Hepatocyte (in vitro differentiated cells): ENCODE measurements at regions not wholly inside any gene's neighbourhood (a gene's known extent, or its start where the extent isn't known, plus 50 kb on each side); places are given as distances from the start of the nearest gene placed in this dataset.

ENCODE experiments used
- DNase-seq: peaks from one replicate; pipeline ENCODE4 v3.0.0-alpha.2; 2016; ENCODE audit warnings: low spot score
- H2AFZ ChIP-seq: fragments of 200-600 bp; sonication (generic); 2 replicates; pipeline ENCODE4 v1.6.0; 2016; ENCODE audit warnings: antibody characterized with exemption, mild to moderate bottlenecking
- H3K27ac ChIP-seq: fragments of 200-600 bp; sonication (generic); 2 replicates; pipeline ENCODE4 v1.5.1; 2016; ENCODE audit warnings: mild to moderate bottlenecking
- H3K27me3 ChIP-seq: fragments of 200-600 bp; sonication (generic); 2 replicates; pipeline ENCODE4 v1.6.1; 2016
- H3K36me3 ChIP-seq: fragments of 200-600 bp; sonication (generic); replicated peaks from 2 replicates; pipeline ENCODE4 v1.5.1; 2016; ENCODE audit warnings: low read depth; ENCODE audit not compliant: insufficient read depth
- H3K4me1 ChIP-seq: fragments of 200-600 bp; sonication (generic); 2 replicates; pipeline ENCODE4 v1.5.1; 2016; ENCODE audit warnings: mild to moderate bottlenecking, moderate library complexity; ENCODE audit not compliant: insufficient read depth
- H3K4me2 ChIP-seq: fragments of 200-600 bp; sonication (generic); 2 replicates; pipeline ENCODE4 v1.6.0; 2016
- H3K4me3 ChIP-seq: fragments of 200-600 bp; sonication (generic); 2 replicates; pipeline ENCODE4 v1.5.1; 2016; ENCODE audit warnings: mild to moderate bottlenecking
- H3K79me2 ChIP-seq: fragments of 200-600 bp; sonication (generic); 2 replicates; pipeline ENCODE4 v1.6.0; 2017; ENCODE audit warnings: mild to moderate bottlenecking
- H3K9me2 ChIP-seq: fragments of 200-600 bp; sonication (generic); replicated peaks from 2 replicates; pipeline ENCODE4 v1.6.0; 2017; ENCODE audit warnings: mild to moderate bottlenecking; ENCODE audit not compliant: insufficient read depth
- H3K9me3 ChIP-seq: fragments of 200-600 bp; sonication (generic); 2 replicates; pipeline ENCODE4 v1.5.1; 2016; ENCODE audit warnings: low read depth, mild to moderate bottlenecking
- H4K20me1 ChIP-seq: fragments of 200-600 bp; sonication (generic); 2 replicates; pipeline ENCODE4 v1.6.0; 2016; ENCODE audit warnings: mild to moderate bottlenecking; ENCODE audit not compliant: insufficient read depth, poor library complexity, severe bottlenecking
- EZH2 ChIP-seq: fragments of 200-600 bp; sonication (generic); IDR thresholded peaks from 2 replicates; pipeline ENCODE4 v1.6.1; 2016; ENCODE audit warnings: antibody characterized with exemption, mild to moderate bottlenecking, borderline replicate concordance
- EZH2phosphoT487 ChIP-seq: fragments of 200-600 bp; sonication (generic); IDR thresholded peaks from one replicate; pipeline ENCODE4 v1.6.1; 2018; ENCODE audit warnings: antibody characterized with exemption, mild to moderate bottlenecking, low read depth, moderate library complexity; ENCODE audit not compliant: unreplicated experiment, severe bottlenecking
- WGBS: methylation state at CpG from one replicate; pipeline ENCODE4 v1.1.6; 2016; ENCODE audit warnings: low lambda C conversion rate; ENCODE audit errors: missing lambda C conversion rate; 5-methylcytosine and 5-hydroxymethylcytosine counted together
- TF ChIP-seq, protein P1 (sequence below): fragments of 200-600 bp; sonication (generic); IDR thresholded peaks from 2 replicates; pipeline ENCODE4 v1.5.1; 2016; ENCODE audit warnings: antibody characterized with exemption, mild to moderate bottlenecking; ENCODE audit not compliant: poor library complexity

DNA sequence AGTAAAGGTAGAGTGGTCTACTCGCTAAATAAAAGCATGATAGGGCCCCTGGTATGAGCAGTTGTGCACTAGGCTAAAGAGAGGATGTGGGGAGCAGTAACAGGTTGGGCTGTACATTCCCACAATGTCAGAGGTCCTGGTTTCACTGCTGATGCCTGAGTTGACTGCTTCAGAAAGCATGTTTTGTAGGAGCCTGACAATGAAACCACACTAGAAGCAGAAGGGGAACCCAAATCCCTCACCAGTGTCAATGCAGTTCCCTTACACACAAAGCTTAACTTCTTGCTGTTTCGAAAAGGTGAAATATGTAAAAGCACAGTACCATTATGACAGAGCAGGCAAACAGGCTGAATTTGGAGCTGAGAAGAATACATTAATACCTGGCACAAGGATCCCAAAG lies 291.7 kb upstream of the KYNU start:
- Histone ChIP-seq H3K36me3 (no peaks in the 10 kb centered on the region), H3K4me2 (no peak overlapping the region), H3K9me3 (no peaks in the 10 kb centered on the region), H3K4me3 (no peak overlapping the region), H3K27me3 (no peaks in the 10 kb centered on the region), H3K27ac (no peak overlapping the region), H3K4me1 (no peaks in the 10 kb centered on the region), H4K20me1 (no peaks in the 10 kb centered on the region), H2AFZ (no peak overlapping the region), H3K79me2 (no peaks in the 10 kb centered on the region), H3K9me2 (no peaks in the 10 kb centered on the region)
- TF ChIP-seq EZH2 (no peak), EZH2phosphoT487 (no peak)
- TF ChIP-seq, protein P1, sequence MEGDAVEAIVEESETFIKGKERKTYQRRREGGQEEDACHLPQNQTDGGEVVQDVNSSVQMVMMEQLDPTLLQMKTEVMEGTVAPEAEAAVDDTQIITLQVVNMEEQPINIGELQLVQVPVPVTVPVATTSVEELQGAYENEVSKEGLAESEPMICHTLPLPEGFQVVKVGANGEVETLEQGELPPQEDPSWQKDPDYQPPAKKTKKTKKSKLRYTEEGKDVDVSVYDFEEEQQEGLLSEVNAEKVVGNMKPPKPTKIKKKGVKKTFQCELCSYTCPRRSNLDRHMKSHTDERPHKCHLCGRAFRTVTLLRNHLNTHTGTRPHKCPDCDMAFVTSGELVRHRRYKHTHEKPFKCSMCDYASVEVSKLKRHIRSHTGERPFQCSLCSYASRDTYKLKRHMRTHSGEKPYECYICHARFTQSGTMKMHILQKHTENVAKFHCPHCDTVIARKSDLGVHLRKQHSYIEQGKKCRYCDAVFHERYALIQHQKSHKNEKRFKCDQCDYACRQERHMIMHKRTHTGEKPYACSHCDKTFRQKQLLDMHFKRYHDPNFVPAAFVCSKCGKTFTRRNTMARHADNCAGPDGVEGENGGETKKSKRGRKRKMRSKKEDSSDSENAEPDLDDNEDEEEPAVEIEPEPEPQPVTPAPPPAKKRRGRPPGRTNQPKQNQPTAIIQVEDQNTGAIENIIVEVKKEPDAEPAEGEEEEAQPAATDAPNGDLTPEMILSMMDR, result no peak
- DNase-seq, result no peak
- 93% methylated on average over 2 of the region's 2 CpGs for WGBS

DNA sequence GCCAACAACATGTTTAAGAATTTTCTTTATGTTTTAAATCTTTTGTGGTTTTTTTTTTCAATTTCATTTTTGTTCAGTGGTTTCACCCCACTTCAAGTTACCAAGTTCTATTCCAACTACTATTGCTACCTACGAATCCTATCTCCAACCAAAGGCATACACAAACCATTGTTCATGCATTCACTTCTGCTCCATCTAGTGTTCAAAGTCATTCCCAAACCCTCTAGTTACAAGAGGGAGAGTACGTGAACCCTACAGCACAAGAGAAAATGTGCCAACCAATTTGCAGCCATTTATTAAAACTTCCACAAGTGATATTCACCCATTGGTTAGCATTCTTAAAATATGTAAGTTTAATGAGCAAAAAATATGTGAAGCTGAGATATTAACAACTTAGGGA lies 295.1 kb upstream of the KYNU start:
- Histone ChIP-seq H3K27ac (no peak overlapping the region), H3K36me3 (no peaks in the 10 kb centered on the region), H2AFZ (no peak overlapping the region), H3K9me2 (no peaks in the 10 kb centered on the region), H3K27me3 (no peaks in the 10 kb centered on the region), H3K79me2 (no peaks in the 10 kb centered on the region), H3K4me1 (no peaks in the 10 kb centered on the region), H4K20me1 (no peaks in the 10 kb centered on the region), H3K4me3 (no peak overlapping the region), H3K4me2 (no peak overlapping the region), H3K9me3 (no peaks in the 10 kb centered on the region)
- no peak for DNase-seq
- TF ChIP-seq EZH2phosphoT487, result no peak
- TF ChIP-seq EZH2, result no peak
- TF ChIP-seq, protein P1, result no peak
- 76% methylated on average over 2 of the region's 2 CpGs for WGBS

DNA sequence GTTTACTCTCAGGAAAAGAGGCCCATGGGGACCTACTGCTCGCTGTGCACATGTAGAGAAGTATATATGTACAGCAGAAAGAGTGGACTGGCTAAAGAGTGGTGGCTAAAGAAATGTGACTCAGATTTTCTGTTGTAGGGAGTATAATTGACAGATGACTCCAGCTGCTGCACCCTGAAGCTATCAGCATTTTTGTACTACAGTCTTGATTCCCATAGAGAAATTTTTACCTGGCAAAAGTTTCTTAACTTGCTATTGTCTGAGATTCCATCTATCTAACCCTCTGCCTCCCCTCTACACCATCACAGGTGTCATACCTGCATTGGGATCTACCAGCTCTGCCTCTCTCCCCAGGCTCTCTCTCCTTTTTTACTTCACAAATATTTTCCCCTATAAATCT lies 296.0 kb upstream of the KYNU start:
- Histone ChIP-seq H3K4me1 (no peaks in the 10 kb centered on the region), H3K27me3 (no peaks in the 10 kb centered on the region), H3K4me2 (no peak overlapping the region), H3K9me3 (no peaks in the 10 kb centered on the region), H3K9me2 (no peaks in the 10 kb centered on the region), H3K79me2 (no peaks in the 10 kb centered on the region), H3K4me3 (no peak overlapping the region), H3K27ac (no peak overlapping the region), H3K36me3 (no peaks in the 10 kb centered on the region), H4K20me1 (no peaks in the 10 kb centered on the region), H2AFZ (no peak overlapping the region)
- no peak for DNase-seq
- WGBS, result 89% methylated on average over 1 of the region's 1 CpG
- TF ChIP-seq EZH2phosphoT487 (no peak), EZH2 (no peak)
- TF ChIP-seq, protein P1, result no peak

DNA sequence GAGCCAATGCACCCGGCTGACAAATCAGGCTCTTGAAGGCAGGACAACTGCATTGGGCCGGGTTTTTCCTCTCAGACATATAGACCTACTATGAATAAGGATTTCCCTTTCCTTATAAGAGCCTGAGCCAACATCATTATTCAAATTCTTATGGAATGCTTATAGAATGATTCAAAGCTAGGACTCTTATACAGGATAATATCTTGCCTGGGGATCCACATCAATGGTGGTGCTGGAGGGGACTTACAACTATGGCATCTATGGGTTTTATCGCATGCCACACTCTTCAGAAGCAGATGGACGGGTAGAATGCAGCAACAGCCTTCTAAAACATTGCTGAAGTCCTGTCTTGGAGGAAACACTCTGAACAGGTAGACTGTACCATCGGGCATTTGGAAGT lies 296.8 kb upstream of the KYNU start:
- no peaks in the 10 kb centered on the region for H3K27me3 ChIP-seq
- H2AFZ ChIP-seq, result no peak overlapping the region
- no peak overlapping the region for H3K27ac ChIP-seq
- 95% methylated on average over 5 of the region's 5 CpGs for WGBS
- no peaks in the 10 kb centered on the region for H4K20me1 ChIP-seq
- H3K9me2 ChIP-seq, result no peaks in the 10 kb centered on the region
- H3K4me2 ChIP-seq, result no peak overlapping the region
- no peaks in the 10 kb centered on the region for H3K79me2 ChIP-seq
- no peaks in the 10 kb centered on the region for H3K36me3 ChIP-seq
- no peaks in the 10 kb centered on the region for H3K4me1 ChIP-seq
- TF ChIP-seq EZH2phosphoT487, result no peak
- TF ChIP-seq, protein P1, result no peak
- TF ChIP-seq EZH2, result no peak
- no peak overlapping the region for H3K4me3 ChIP-seq
- no peak for DNase-seq
- H3K9me3 ChIP-seq, result no peaks in the 10 kb centered on the region
